HG03060 (cell line): ENCODE measurements at regions not wholly inside any gene's neighbourhood (a gene's known extent, or its start where the extent isn't known, plus 50 kb on each side); places are given as distances from the start of the nearest gene placed in this dataset.
A peak's percentile ranks its signal among the peaks of the same experiment; 100 is the strongest.
"Not testable (repeated sequence)": the region's sequence is repeated elsewhere in the genome, so short reads cannot be mapped to it uniquely, and the experiment has no call there.

Experiments
- ATAC-seq: cut with Tn5 transposase; IDR thresholded peaks from one replicate; pipeline ENCODE4 v1.9.1; 2021; ENCODE audit warnings: low read depth, moderate number of reproducible peaks; ENCODE audit not compliant: unreplicated experiment

GRCh38 chr12:43255522-43256111 lies 296.4 kb downstream of the ADAMTS20 start:
- ATAC-seq, result no peak

GRCh38 chr12:43252585-43252984 lies 299.4 kb downstream of the ADAMTS20 start:
- ATAC-seq, result no peak

GRCh38 chr12:43245947-43246346 lies 306.1 kb downstream of the ADAMTS20 start:
- ATAC-seq, result no peak

GRCh38 chr12:43241986-43242385 lies 310.0 kb downstream of the ADAMTS20 start:
- no peak for ATAC-seq

GRCh38 chr12:43238281-43238680 lies 313.7 kb downstream of the ADAMTS20 start:
- ATAC-seq, result no peak

GRCh38 chr12:43237238-43237879 lies 314.6 kb downstream of the ADAMTS20 start:
- ATAC-seq, result no peak

- ATAC-seq, result no peak
Observed at GRCh38 chr12:43235721-43236120, 316.3 kb downstream of the ADAMTS20 start.

- no peak for ATAC-seq
Observed at GRCh38 chr12:43233861-43234260, 318.1 kb downstream of the ADAMTS20 start.

GRCh38 chr12:43226151-43226550 lies 325.9 kb downstream of the ADAMTS20 start:
- no peak for ATAC-seq

GRCh38 chr12:43224190-43224805 lies 327.7 kb downstream of the ADAMTS20 start:
- ATAC-seq, result not testable (repeated sequence)

GRCh38 chr12:43222796-43223195 lies 329.2 kb downstream of the ADAMTS20 start:
- no peak for ATAC-seq

- no peak for ATAC-seq
Observed at GRCh38 chr12:43221216-43221615, 330.8 kb downstream of the ADAMTS20 start.

GRCh38 chr12:43216490-43216889 lies 335.5 kb downstream of the ADAMTS20 start:
- no peak for ATAC-seq

GRCh38 chr12:43214166-43214565 lies 337.8 kb downstream of the ADAMTS20 start:
- no peak for ATAC-seq

GRCh38 chr12:43213608-43214007 lies 338.4 kb downstream of the ADAMTS20 start:
- ATAC-seq, result no peak

- peak; percentile 96 for ATAC-seq
Observed at GRCh38 chr12:43210485-43211192, 341.4 kb downstream of the ADAMTS20 start.

- no peak for ATAC-seq
Observed at GRCh38 chr12:43208627-43209026, 343.4 kb downstream of the ADAMTS20 start.

GRCh38 chr12:43208221-43208620 lies 343.8 kb downstream of the ADAMTS20 start:
- no peak for ATAC-seq

GRCh38 chr12:43206396-43206795 lies 345.6 kb downstream of the ADAMTS20 start:
- no peak for ATAC-seq

- ATAC-seq, result no peak
Observed at GRCh38 chr12:43198608-43199007, 353.4 kb downstream of the ADAMTS20 start.

- ATAC-seq, result no peak
Observed at GRCh38 chr12:43196268-43196907, 355.6 kb downstream of the ADAMTS20 start.
